Uterus (tissue), 3 donors: ENCODE measurements at regions not wholly inside any gene's neighbourhood (a gene's known extent, or its start where the extent isn't known, plus 50 kb on each side); places are given as distances from the start of the nearest gene placed in this dataset.

Source experiments
- DNase-seq, 2 donors: peaks; one replicate each; pipeline ENCODE4 v3.0.0-alpha.2; 2019 to 2020
- H3K27ac ChIP-seq, 2 donors: fragments of 200-600 bp; sonication (generic); 1 replicate in 1 of 2; 2 replicates in 1 of 2; pipeline ENCODE4 v1.5.1; 2016 to 2018
- H3K27me3 ChIP-seq, 2 donors: fragments of 200-600 bp; sonication (generic); one replicate each; pipeline ENCODE4 v1.5.1; 2018 to 2019; ENCODE audit warnings: control low read depth in 1 of 2
- H3K36me3 ChIP-seq, 2 donors: fragments of 200-600 bp; sonication (generic); one replicate each; pipeline ENCODE4 v1.5.1; 2019; ENCODE audit warnings: control low read depth in 1 of 2
- H3K4me1 ChIP-seq, 2 donors: fragments of 200-600 bp; sonication (generic); one replicate each; pipeline ENCODE4 v1.5.1; 2018 to 2019; ENCODE audit warnings: control low read depth in 1 of 2
- H3K4me3 ChIP-seq, 2 donors: fragments of 200-600 bp; sonication (generic); 1 replicate in 1 of 2; 2 replicates in 1 of 2; pipeline ENCODE4 v1.5.1; 2018 to 2019; ENCODE audit warnings: mild to moderate bottlenecking in 1 of 2
- H3K9me3 ChIP-seq, 2 donors: fragments of 200-600 bp; sonication (generic); one replicate each; pipeline ENCODE4 v1.5.1; 2019; ENCODE audit warnings: control low read depth in 1 of 2
- POLR2A ChIP-seq, 2 donors: fragments of 450-650 bp; IDR thresholded peaks; one replicate each; pipeline ENCODE4 v1.6.1; 2016; ENCODE audit warnings: antibody characterized with exemption in 2 of 2, mild to moderate bottlenecking in 1 of 2, moderate library complexity in 1 of 2
- intact Hi-C: fragments of 100-400 bp; cut with DNase I; formaldehyde crosslinking; loops from one replicate; pipeline ENCODE4 v1.15.1; 2023; ENCODE audit warnings: low total_unique reads
- TF ChIP-seq, protein P1 (sequence below), 4 experiments: fragments of 200-600 bp in 2 of 4; fragments of 450-650 bp in 2 of 4; sonication (generic) in 2 of 4; IDR thresholded peaks; one replicate each; pipeline ENCODE4 v1.5.1; 2016 to 2019; ENCODE audit warnings: antibody characterized with exemption in 4 of 4, mild to moderate bottlenecking in 2 of 4, moderate library complexity in 1 of 4
- donor health status: DM: yes; HTN: yes; CAD: no.

GRCh38 chr11:97123237-97123636 lies 733.4 kb downstream of the JRKL start:
- no peak for DNase-seq
- Histone ChIP-seq H3K4me3 (no peak overlapping the region), H3K27ac (no peak overlapping the region), H3K4me1 (no peaks in the 10 kb centered on the region), H3K9me3 (no peaks in the 10 kb centered on the region), H3K36me3 (no peaks in the 10 kb centered on the region), H3K27me3 (no peaks in the 10 kb centered on the region)
- TF ChIP-seq, protein P1, sequence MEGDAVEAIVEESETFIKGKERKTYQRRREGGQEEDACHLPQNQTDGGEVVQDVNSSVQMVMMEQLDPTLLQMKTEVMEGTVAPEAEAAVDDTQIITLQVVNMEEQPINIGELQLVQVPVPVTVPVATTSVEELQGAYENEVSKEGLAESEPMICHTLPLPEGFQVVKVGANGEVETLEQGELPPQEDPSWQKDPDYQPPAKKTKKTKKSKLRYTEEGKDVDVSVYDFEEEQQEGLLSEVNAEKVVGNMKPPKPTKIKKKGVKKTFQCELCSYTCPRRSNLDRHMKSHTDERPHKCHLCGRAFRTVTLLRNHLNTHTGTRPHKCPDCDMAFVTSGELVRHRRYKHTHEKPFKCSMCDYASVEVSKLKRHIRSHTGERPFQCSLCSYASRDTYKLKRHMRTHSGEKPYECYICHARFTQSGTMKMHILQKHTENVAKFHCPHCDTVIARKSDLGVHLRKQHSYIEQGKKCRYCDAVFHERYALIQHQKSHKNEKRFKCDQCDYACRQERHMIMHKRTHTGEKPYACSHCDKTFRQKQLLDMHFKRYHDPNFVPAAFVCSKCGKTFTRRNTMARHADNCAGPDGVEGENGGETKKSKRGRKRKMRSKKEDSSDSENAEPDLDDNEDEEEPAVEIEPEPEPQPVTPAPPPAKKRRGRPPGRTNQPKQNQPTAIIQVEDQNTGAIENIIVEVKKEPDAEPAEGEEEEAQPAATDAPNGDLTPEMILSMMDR (IDR thresholded peaks at IDR 0.05), result no peak
- TF ChIP-seq POLR2A (IDR thresholded peaks at IDR 0.05), result no peak
- intact Hi-C loops, result no loop called here

GRCh38 chr11:97136067-97136466 lies 746.3 kb downstream of the JRKL start:
- Histone ChIP-seq H3K4me1 (no peaks in the 10 kb centered on the region), H3K27me3 (no peaks in the 10 kb centered on the region), H3K4me3 (no peak overlapping the region), H3K27ac (no peak overlapping the region), H3K9me3 (peaks cover 0 to 4% of the 10 kb centered on the region in 2 donors), H3K36me3 (no peaks in the 10 kb centered on the region)
- TF ChIP-seq POLR2A (IDR thresholded peaks at IDR 0.05), result no peak
- TF ChIP-seq, protein P1 (IDR thresholded peaks at IDR 0.05), result no peak
- DNase-seq, result no peak
- intact Hi-C loops, result no loop called here

GRCh38 chr11:97140885-97141494 lies 751.2 kb downstream of the JRKL start:
- Histone ChIP-seq H3K4me3 (no peak overlapping the region), H3K9me3 (peaks cover 0 to 4% of the 10 kb centered on the region in 2 donors), H3K27ac (no peak overlapping the region), H3K36me3 (no peaks in the 10 kb centered on the region), H3K27me3 (no peaks in the 10 kb centered on the region), H3K4me1 (no peaks in the 10 kb centered on the region)
- TF ChIP-seq POLR2A (IDR thresholded peaks at IDR 0.05), result no peak
- TF ChIP-seq, protein P1 (IDR thresholded peaks at IDR 0.05), result no peak
- intact Hi-C loops, result no loop called here
- DNase-seq, result no peak

DNA sequence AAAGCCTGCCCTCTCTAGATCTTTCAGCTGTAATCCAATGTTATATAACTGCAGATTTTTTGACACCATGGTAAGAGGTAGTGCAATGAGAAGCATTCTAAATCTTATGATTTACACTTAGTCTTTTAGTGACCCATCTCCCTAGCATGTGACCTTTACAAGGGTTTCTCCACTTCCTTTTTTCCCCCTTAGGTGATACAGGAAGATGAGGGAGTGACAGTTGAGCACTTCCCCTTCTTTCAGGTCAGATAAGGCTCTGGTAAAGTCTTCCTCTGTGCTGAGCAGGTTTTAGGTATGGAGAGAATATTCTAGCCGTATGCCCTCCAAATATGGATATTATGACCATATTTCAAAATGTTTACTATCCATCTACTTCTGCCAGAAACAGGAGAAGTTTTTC lies 753.6 kb downstream of the JRKL start:
- Histone ChIP-seq H3K27me3 (no peaks in the 10 kb centered on the region), H3K36me3 (no peaks in the 10 kb centered on the region), H3K9me3 (peaks cover 0 to 4% of the 10 kb centered on the region in 2 donors), H3K27ac (no peak overlapping the region), H3K4me1 (no peaks in the 10 kb centered on the region), H3K4me3 (no peak overlapping the region)
- intact Hi-C loops, result no loop called here
- DNase-seq, result no peak
- TF ChIP-seq, protein P1 (IDR thresholded peaks at IDR 0.05), result no peak
- no peak for TF ChIP-seq POLR2A (IDR thresholded peaks at IDR 0.05)

DNA sequence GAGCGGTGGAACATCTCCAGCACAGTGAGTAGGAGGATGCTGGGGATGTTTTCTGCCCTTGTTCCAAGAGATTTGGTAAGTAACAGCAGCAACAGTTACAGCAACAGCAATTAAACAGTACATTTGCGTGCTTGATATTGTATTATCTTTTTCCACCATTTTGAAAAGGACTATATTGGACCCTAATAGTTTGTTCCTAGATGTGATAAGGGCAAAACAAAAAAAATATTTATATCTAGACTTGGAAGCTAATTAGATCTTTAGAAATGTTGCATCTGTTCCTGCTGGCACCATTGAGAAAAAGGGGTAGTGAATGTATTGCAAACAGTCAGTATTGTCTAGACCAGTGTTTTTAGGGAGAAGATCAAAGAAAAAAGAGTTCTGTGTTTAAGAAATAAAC lies 759.9 kb downstream of the JRKL start:
- Histone ChIP-seq H3K4me1 (no peaks in the 10 kb centered on the region), H3K36me3 (no peaks in the 10 kb centered on the region), H3K4me3 (no peak overlapping the region), H3K9me3 (no peaks in the 10 kb centered on the region), H3K27ac (no peak overlapping the region), H3K27me3 (no peaks in the 10 kb centered on the region)
- intact Hi-C loops, result no loop called here
- DNase-seq, result no peak
- TF ChIP-seq, protein P1 (IDR thresholded peaks at IDR 0.05), result no peak
- no peak for TF ChIP-seq POLR2A (IDR thresholded peaks at IDR 0.05)
